GM23338 (cell line): ENCODE measurements at regions not wholly inside any gene's neighbourhood (a gene's known extent, or its start where the extent isn't known, plus 50 kb on each side); places are given as distances from the start of the nearest gene placed in this dataset.

Source experiments
- ATAC-seq: fragments of 200-7000 bp; cut with Tn5 transposase; 3 replicates; pipeline ENCODE4 v1.9.1; 2020
- DNase-seq: peaks from one replicate; pipeline ENCODE4 v3.0.0-alpha.2; 2015; ENCODE audit warnings: low spot score
- H2AFZ ChIP-seq: fragments of 200-600 bp; sonication (generic); 2 replicates; pipeline ENCODE4 v1.8.0; 2016; ENCODE audit warnings: antibody characterized with exemption, mild to moderate bottlenecking, moderate library complexity
- H3F3A ChIP-seq: fragments of 200-600 bp; sonication (generic); replicated peaks from 2 replicates; pipeline ENCODE4 v1.8.0; 2017; ENCODE audit warnings: antibody characterized with exemption, mixed run types, low read depth
- H3K27ac ChIP-seq: fragments of 200-600 bp; sonication (generic); 2 replicates; pipeline ENCODE4 v1.6.1; 2016; ENCODE audit warnings: low read depth
- H3K27me3 ChIP-seq: fragments of 200-600 bp; sonication (generic); 2 replicates; pipeline ENCODE4 v1.8.0; 2016; ENCODE audit warnings: mild to moderate bottlenecking, mixed run types, moderate library complexity; ENCODE audit not compliant: insufficient read depth
- H3K36me3 ChIP-seq: fragments of 200-600 bp; sonication (generic); 2 replicates; pipeline ENCODE4 v1.8.0; 2016; ENCODE audit warnings: mild to moderate bottlenecking; ENCODE audit not compliant: insufficient read depth
- H3K4me1 ChIP-seq: fragments of 200-600 bp; sonication (generic); 2 replicates; pipeline ENCODE4 v1.8.0; 2016; ENCODE audit warnings: mild to moderate bottlenecking, moderate library complexity; ENCODE audit not compliant: insufficient read depth
- H3K4me2 ChIP-seq: fragments of 200-600 bp; sonication (generic); 2 replicates; pipeline ENCODE4 v1.7.1; 2017; ENCODE audit warnings: mixed run types
- H3K4me3 ChIP-seq: fragments of 200-600 bp; sonication (generic); 2 replicates; pipeline ENCODE4 v1.6.1; 2016; ENCODE audit warnings: mixed run types
- H3K79me2 ChIP-seq: fragments of 200-600 bp; sonication (generic); replicated peaks from 2 replicates; pipeline ENCODE4 v1.8.0; 2017; ENCODE audit warnings: mild to moderate bottlenecking; ENCODE audit not compliant: insufficient read depth
- H3K9me2 ChIP-seq: fragments of 200-600 bp; sonication (generic); 2 replicates; pipeline ENCODE4 v1.8.0; 2017; ENCODE audit not compliant: insufficient read depth
- H4K20me1 ChIP-seq: fragments of 200-600 bp; sonication (generic); replicated peaks from 2 replicates; pipeline ENCODE4 v1.8.0; 2017; ENCODE audit warnings: mild to moderate bottlenecking; ENCODE audit not compliant: insufficient read depth
- H3K27ac Mint-ChIP-seq: 2 replicates; pipeline ENCODE4 v1.8.0; 2020; ENCODE audit warnings: inconsistent platforms, mild to moderate bottlenecking, moderate library complexity, mixed read lengths
- H3K27me3 Mint-ChIP-seq: 3 replicates; pipeline ENCODE4 v1.8.0; 2022; ENCODE audit warnings: low read depth, mild to moderate bottlenecking, moderate library complexity, mixed read lengths, inconsistent platforms; ENCODE audit not compliant: insufficient read depth, poor library complexity
- H3K36me3 Mint-ChIP-seq: 3 replicates; pipeline ENCODE4 v1.8.0; 2021; ENCODE audit warnings: low read depth, mild to moderate bottlenecking, inconsistent platforms, moderate library complexity, mixed read lengths
- H3K4me1 Mint-ChIP-seq: 3 replicates; pipeline ENCODE4 v1.8.0; 2020; ENCODE audit warnings: mild to moderate bottlenecking, inconsistent platforms, mixed read lengths
- H3K4me3 Mint-ChIP-seq: 3 replicates; pipeline ENCODE4 v1.8.0; 2021; ENCODE audit warnings: moderate library complexity, mild to moderate bottlenecking, inconsistent platforms, mixed read lengths
- H3K9me3 Mint-ChIP-seq: 3 replicates; pipeline ENCODE4 v1.8.0; 2020; ENCODE audit warnings: moderate library complexity, mild to moderate bottlenecking, inconsistent platforms, mixed read lengths
- CREB1 ChIP-seq: fragments of 250-450 bp; sonication (Bioruptor Pico); IDR thresholded peaks from 2 replicates; pipeline ENCODE4 v1.5.0; 2020; ENCODE audit warnings: low read depth, mild to moderate bottlenecking, moderate library complexity
- CTCF ChIP-seq, 2 experiments: fragments of 200-600 bp in 1 of 2; sonication (generic) in 1 of 2; conservative IDR thresholded peaks; 2 replicates each; pipeline versions ENCODE4 v1.5.1 to v1.6.1; 2016 to 2017; ENCODE audit warnings: antibody characterized with exemption in 2 of 2, low read depth in 2 of 2, mild to moderate bottlenecking in 2 of 2, moderate library complexity in 1 of 2
- EZH2 ChIP-seq: fragments of 200-600 bp; sonication (generic); IDR thresholded peaks from one replicate; pipeline ENCODE4 v1.8.0; 2017; ENCODE audit warnings: antibody characterized with exemption, mild to moderate bottlenecking, low read depth; ENCODE audit not compliant: unreplicated experiment
- EZH2phosphoT487 ChIP-seq: fragments of 200-600 bp; sonication (generic); IDR thresholded peaks from one replicate; pipeline ENCODE4 v1.8.1; 2018; ENCODE audit warnings: antibody characterized with exemption; ENCODE audit not compliant: unreplicated experiment
- JUNB ChIP-seq: IDR thresholded peaks from one replicate; pipeline ENCODE4 v1.6.1; 2016; ENCODE audit warnings: antibody characterized with exemption; ENCODE audit not compliant: unreplicated experiment
- NANOG ChIP-seq: IDR thresholded peaks from 2 replicates; pipeline ENCODE4 v1.6.1; 2016; ENCODE audit warnings: antibody characterized with exemption, borderline replicate concordance
- POLR2AphosphoS5 ChIP-seq: IDR thresholded peaks from 2 replicates; pipeline ENCODE4 v1.6.1; 2016; ENCODE audit warnings: antibody characterized with exemption, low read depth
- REST ChIP-seq: IDR thresholded peaks from one replicate; pipeline ENCODE4 v1.6.1; 2018; ENCODE audit warnings: antibody characterized with exemption; ENCODE audit not compliant: unreplicated experiment
- STAT1 ChIP-seq: IDR thresholded peaks from one replicate; pipeline ENCODE4 v1.6.1; 2016; ENCODE audit warnings: antibody characterized with exemption; ENCODE audit not compliant: unreplicated experiment
- ZNF114 ChIP-seq: fragments of 250-450 bp; sonication (Bioruptor Pico); IDR thresholded peaks from 2 replicates; pipeline ENCODE4 v1.5.0; 2020; ENCODE audit warnings: mild to moderate bottlenecking, moderate library complexity
- ZNF331 ChIP-seq: fragments of 250-450 bp; sonication (Bioruptor Pico); IDR thresholded peaks from 2 replicates; pipeline ENCODE4 v1.5.0; 2020; ENCODE audit warnings: low read depth, mild to moderate bottlenecking, moderate library complexity
- ZNF462 ChIP-seq: fragments of 250-450 bp; sonication (Bioruptor Pico); IDR thresholded peaks from 2 replicates; pipeline ENCODE4 v1.5.0; 2020; ENCODE audit warnings: mild to moderate bottlenecking, moderate library complexity
- TF ChIP-seq, protein P1 (sequence below): IDR thresholded peaks from 2 replicates; pipeline ENCODE4 v1.6.1; 2016; ENCODE audit warnings: antibody characterized with exemption

GRCh38 chrX:44643723-44644122, 101.1 kb upstream of the FUNDC1 start:
- H3K36me3 Mint-ChIP-seq, result no peaks in the 10 kb centered on the region
- H3K4me2 ChIP-seq, result no peak overlapping the region
- H3K27ac Mint-ChIP-seq, result no peak overlapping the region
- no peaks in the 10 kb centered on the region for H3K27me3 ChIP-seq
- H3K79me2 ChIP-seq, result no peaks in the 10 kb centered on the region
- H3K4me3 Mint-ChIP-seq, result no peak overlapping the region
- no peaks in the 10 kb centered on the region for H3K4me1 ChIP-seq
- no peaks in the 10 kb centered on the region for H3K4me1 Mint-ChIP-seq
- ATAC-seq (no peak), DNase-seq (no peak)
- H2AFZ ChIP-seq, result no peak overlapping the region
- no peak overlapping the region for H3K27ac ChIP-seq
- no peak overlapping the region for H3K4me3 ChIP-seq
- H3F3A ChIP-seq, result no peaks in the 10 kb centered on the region
- H3K9me2 ChIP-seq, result no peaks in the 10 kb centered on the region
- no peaks in the 10 kb centered on the region for H3K27me3 Mint-ChIP-seq
- no peak for TF ChIP-seq EZH2
- no peak for TF ChIP-seq EZH2phosphoT487
- TF ChIP-seq, protein P1, sequence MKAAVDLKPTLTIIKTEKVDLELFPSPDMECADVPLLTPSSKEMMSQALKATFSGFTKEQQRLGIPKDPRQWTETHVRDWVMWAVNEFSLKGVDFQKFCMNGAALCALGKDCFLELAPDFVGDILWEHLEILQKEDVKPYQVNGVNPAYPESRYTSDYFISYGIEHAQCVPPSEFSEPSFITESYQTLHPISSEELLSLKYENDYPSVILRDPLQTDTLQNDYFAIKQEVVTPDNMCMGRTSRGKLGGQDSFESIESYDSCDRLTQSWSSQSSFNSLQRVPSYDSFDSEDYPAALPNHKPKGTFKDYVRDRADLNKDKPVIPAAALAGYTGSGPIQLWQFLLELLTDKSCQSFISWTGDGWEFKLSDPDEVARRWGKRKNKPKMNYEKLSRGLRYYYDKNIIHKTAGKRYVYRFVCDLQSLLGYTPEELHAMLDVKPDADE, result no peak
- TF ChIP-seq CTCF (conservative IDR thresholded peaks at IDR 0.05; ENCODE audit: low read depth in 2 of 2), result no peak
- TF ChIP-seq ZNF331 (CRISPR knock-in tag), result no peak
- TF ChIP-seq CREB1 (CRISPR knock-in tag), result no peak
- TF ChIP-seq ZNF462, result no peak
- TF ChIP-seq REST, result no peak
- TF ChIP-seq POLR2AphosphoS5, result no peak
- TF ChIP-seq JUNB, result no peak
- no peak for TF ChIP-seq STAT1
- no peak for TF ChIP-seq NANOG
- no peak for TF ChIP-seq ZNF114 (CRISPR knock-in tag)
- H3K36me3 ChIP-seq, result no peaks in the 10 kb centered on the region
- H4K20me1 ChIP-seq, result no peaks in the 10 kb centered on the region
- no peaks in the 10 kb centered on the region for H3K9me3 Mint-ChIP-seq
